Ishikawa (cell line): ENCODE measurements at regions not wholly inside any gene's neighbourhood (a gene's known extent, or its start where the extent isn't known, plus 50 kb on each side); places are given as distances from the start of the nearest gene placed in this dataset.

ENCODE experiments used
- CEBPB ChIP-seq: IDR thresholded peaks from 2 replicates; pipeline ENCODE4 v1.6.1; 2012
- CREB1 ChIP-seq: IDR thresholded peaks from 2 replicates; pipeline ENCODE4 v1.6.1; 2012; ENCODE audit warnings: low read depth
- EGR1 ChIP-seq: IDR thresholded peaks from 2 replicates; pipeline ENCODE4 v1.6.1; 2012
- EP300 ChIP-seq: IDR thresholded peaks from 2 replicates; pipeline ENCODE4 v1.6.1; 2012; ENCODE audit warnings: borderline replicate concordance
- FOXM1 ChIP-seq: IDR thresholded peaks from 2 replicates; pipeline ENCODE4 v1.6.1; 2012; ENCODE audit warnings: low read depth, borderline replicate concordance
- MAX ChIP-seq: IDR thresholded peaks from 2 replicates; pipeline ENCODE4 v1.6.1; 2012
- NFIC ChIP-seq: IDR thresholded peaks from 2 replicates; pipeline ENCODE4 v1.6.1; 2012
- RAD21 ChIP-seq: IDR thresholded peaks from 2 replicates; pipeline ENCODE4 v1.6.1; 2012; ENCODE audit warnings: low read depth
- TAF1 ChIP-seq: IDR thresholded peaks from 2 replicates; pipeline ENCODE4 v1.6.1; 2012; ENCODE audit warnings: low read depth, mild to moderate bottlenecking
- TCF12 ChIP-seq: IDR thresholded peaks from 2 replicates; pipeline ENCODE4 v1.6.1; 2012; ENCODE audit warnings: low read depth
- TEAD4 ChIP-seq: IDR thresholded peaks from 2 replicates; pipeline ENCODE4 v1.6.1; 2012
- YY1 ChIP-seq: IDR thresholded peaks from 2 replicates; pipeline ENCODE4 v1.6.1; 2012; ENCODE audit warnings: low read depth
- TF ChIP-seq, protein P1 (sequence below): IDR thresholded peaks from 2 replicates; pipeline ENCODE4 v1.6.1; 2012; ENCODE audit warnings: low read depth, mild to moderate bottlenecking
- TF ChIP-seq, protein P2 (sequence below): IDR thresholded peaks from 2 replicates; pipeline ENCODE4 v1.6.1; 2012

- TF ChIP-seq YY1 (no peak), EP300 (no peak), FOXM1 (no peak), CEBPB (no peak), CREB1 (no peak), MAX (no peak), TCF12 (no peak), NFIC (no peak), EGR1 (no peak), TEAD4 (no peak), TAF1 (no peak), RAD21 (no peak)
- TF ChIP-seq, protein P1, sequence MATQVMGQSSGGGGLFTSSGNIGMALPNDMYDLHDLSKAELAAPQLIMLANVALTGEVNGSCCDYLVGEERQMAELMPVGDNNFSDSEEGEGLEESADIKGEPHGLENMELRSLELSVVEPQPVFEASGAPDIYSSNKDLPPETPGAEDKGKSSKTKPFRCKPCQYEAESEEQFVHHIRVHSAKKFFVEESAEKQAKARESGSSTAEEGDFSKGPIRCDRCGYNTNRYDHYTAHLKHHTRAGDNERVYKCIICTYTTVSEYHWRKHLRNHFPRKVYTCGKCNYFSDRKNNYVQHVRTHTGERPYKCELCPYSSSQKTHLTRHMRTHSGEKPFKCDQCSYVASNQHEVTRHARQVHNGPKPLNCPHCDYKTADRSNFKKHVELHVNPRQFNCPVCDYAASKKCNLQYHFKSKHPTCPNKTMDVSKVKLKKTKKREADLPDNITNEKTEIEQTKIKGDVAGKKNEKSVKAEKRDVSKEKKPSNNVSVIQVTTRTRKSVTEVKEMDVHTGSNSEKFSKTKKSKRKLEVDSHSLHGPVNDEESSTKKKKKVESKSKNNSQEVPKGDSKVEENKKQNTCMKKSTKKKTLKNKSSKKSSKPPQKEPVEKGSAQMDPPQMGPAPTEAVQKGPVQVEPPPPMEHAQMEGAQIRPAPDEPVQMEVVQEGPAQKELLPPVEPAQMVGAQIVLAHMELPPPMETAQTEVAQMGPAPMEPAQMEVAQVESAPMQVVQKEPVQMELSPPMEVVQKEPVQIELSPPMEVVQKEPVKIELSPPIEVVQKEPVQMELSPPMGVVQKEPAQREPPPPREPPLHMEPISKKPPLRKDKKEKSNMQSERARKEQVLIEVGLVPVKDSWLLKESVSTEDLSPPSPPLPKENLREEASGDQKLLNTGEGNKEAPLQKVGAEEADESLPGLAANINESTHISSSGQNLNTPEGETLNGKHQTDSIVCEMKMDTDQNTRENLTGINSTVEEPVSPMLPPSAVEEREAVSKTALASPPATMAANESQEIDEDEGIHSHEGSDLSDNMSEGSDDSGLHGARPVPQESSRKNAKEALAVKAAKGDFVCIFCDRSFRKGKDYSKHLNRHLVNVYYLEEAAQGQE, result no peak
- TF ChIP-seq, protein P2, sequence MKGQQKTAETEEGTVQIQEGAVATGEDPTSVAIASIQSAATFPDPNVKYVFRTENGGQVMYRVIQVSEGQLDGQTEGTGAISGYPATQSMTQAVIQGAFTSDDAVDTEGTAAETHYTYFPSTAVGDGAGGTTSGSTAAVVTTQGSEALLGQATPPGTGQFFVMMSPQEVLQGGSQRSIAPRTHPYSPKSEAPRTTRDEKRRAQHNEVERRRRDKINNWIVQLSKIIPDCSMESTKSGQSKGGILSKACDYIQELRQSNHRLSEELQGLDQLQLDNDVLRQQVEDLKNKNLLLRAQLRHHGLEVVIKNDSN, result no peak
These were observed 215.4 kb upstream of the DCN start for GRCh38 chr12:91397866-91398532.
